ENCODE measurements at regions not wholly inside any gene's neighbourhood (a gene's known extent, or its start where the extent isn't known, plus 50 kb on each side); places are given as distances from the start of the nearest gene placed in this dataset.

DNA sequence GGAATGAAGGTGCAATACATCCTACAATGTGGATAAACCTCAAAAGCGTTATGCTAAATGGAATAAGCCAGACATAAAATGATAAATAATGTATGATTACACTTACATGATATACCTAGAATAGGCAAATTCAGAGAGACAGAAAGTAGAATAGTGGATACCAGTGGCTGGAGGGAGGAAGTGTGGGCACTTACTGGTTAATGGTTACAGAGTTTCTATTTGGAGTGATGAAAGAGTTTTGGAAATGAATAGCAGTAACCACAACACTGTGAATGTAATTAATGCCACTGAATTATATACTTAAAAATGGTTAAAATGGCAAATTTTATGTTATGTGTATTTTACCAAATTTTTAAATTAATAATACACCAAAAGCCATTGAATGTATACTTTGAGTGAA is 71.4 kb upstream of the CST7 start:
- H3K36me3 Mint-ChIP-seq, result no peaks in the 10 kb centered on the region

DNA sequence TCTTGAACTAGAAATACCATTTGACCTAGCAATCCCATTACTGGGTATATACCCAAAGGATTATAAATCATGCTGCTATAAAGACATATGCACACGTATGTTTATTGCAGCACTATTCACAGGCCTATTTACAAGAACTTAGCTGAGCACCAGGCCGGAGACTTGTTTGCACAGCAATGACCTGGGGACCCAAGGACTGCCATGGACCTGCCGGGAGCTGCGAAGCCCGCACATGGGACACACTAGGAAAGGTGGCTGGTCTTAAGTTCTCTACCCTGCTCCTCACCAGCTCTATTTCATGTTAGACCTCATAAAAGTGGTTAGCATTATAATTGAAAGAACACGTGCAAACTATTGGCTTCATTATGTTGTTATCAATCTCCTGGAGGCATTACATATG is 70.4 kb upstream of the CST7 start:
- peaks cover 0 to 1% of the 10 kb centered on the region in 2 donors for H3K4me1 Mint-ChIP-seq
- H3K36me3 Mint-ChIP-seq, result peaks cover 1 to 3% of the 10 kb centered on the region in 2 donors
- H3K4me3 Mint-ChIP-seq, result no peak overlapping the region
- DNase-seq, result no peak
- peaks cover 2 to 5% of the 10 kb centered on the region in 2 donors for H3K9me3 Mint-ChIP-seq
- ATAC-seq (replicated peaks), result no peak
- no peak overlapping the region for H3K27ac Mint-ChIP-seq
- peaks cover 18 to 22% of the 10 kb centered on the region in 2 donors for H3K27me3 Mint-ChIP-seq

More for the DNA sequence above, 71.4 kb upstream of the CST7 start:
- no peak for ATAC-seq (replicated peaks)
- peaks cover 25 to 26% of the 10 kb centered on the region in 2 donors for H3K27me3 Mint-ChIP-seq
- no peaks in the 10 kb centered on the region for H3K9me3 Mint-ChIP-seq
- peaks cover 6 to 12% of the 10 kb centered on the region in 2 donors for H3K4me1 Mint-ChIP-seq
- no peak for DNase-seq
- H3K27ac Mint-ChIP-seq, result no peak overlapping the region
- no peak overlapping the region for H3K4me3 Mint-ChIP-seq

DNA sequence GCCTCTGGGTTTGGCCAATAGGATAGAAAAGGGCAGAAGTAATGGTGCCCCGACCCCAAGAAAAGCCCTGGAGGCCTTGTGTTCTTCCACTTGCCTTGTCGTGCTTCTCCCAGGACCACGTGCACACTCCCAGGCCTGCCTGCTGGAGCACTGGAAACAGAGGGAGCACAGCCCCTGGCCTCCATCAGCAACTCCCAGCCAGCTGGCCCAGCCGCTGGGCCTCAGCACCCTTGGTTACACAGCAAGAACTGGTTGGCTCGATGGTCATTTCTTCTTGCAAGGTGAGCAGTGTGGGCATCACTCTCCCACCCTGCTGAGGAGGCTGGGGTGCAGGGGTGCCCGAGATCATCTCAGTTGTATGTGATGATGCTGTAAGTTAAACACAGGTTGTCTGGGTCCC is 69.2 kb upstream of the CST7 start:
- H3K27ac Mint-ChIP-seq, result no peak overlapping the region
- DNase-seq (no peak), ATAC-seq (replicated peaks) (no peak)
- H3K4me3 Mint-ChIP-seq, result no peak overlapping the region
- H3K36me3 Mint-ChIP-seq, result peaks cover 2 to 3% of the 10 kb centered on the region in 2 donors
- H3K4me1 Mint-ChIP-seq, result no peaks in the 10 kb centered on the region
- H3K27me3 Mint-ChIP-seq, result peaks cover 12% of the 10 kb centered on the region in 2 donors
- H3K9me3 Mint-ChIP-seq, result peaks cover 5 to 9% of the 10 kb centered on the region in 2 donors

GRCh38 chr20:24880356-24880755 is 68.7 kb upstream of the CST7 start:
- ATAC-seq (replicated peaks), result no peak
- DNase-seq, result no peak
- Mint-ChIP-seq H3K36me3 (peaks cover 2 to 3% of the 10 kb centered on the region in 2 donors), H3K27ac (no peak overlapping the region), H3K4me1 (no peaks in the 10 kb centered on the region), H3K4me3 (no peak overlapping the region), H3K9me3 (peaks cover 5 to 9% of the 10 kb centered on the region in 2 donors), H3K27me3 (peaks cover 8 to 9% of the 10 kb centered on the region in 2 donors)

- H3K9me3 Mint-ChIP-seq, result peaks cover under 1 to 2% of the 10 kb centered on the region in 2 donors
- no peaks in the 10 kb centered on the region for H3K4me1 Mint-ChIP-seq
Measured at GRCh38 chr20:24890286-24890685, 58.8 kb upstream of the CST7 start.

GRCh38 chr20:24891546-24892393 is 57.3 kb upstream of the CST7 start:
- H3K4me1 Mint-ChIP-seq, result no peaks in the 10 kb centered on the region
- H3K4me3 Mint-ChIP-seq, result no peak overlapping the region
- H3K27ac Mint-ChIP-seq, result no peak overlapping the region
- no peaks in the 10 kb centered on the region for H3K36me3 Mint-ChIP-seq
- ATAC-seq (replicated peaks) (no peak), DNase-seq (no peak)
- H3K27me3 Mint-ChIP-seq, result peaks cover 0 to 4% of the 10 kb centered on the region in 2 donors
- H3K9me3 Mint-ChIP-seq, result peaks cover 1 to 4% of the 10 kb centered on the region in 2 donors

More at GRCh38 chr20:24890286-24890685, 58.8 kb upstream of the CST7 start:
- no peak for ATAC-seq (replicated peaks)
- Mint-ChIP-seq H3K27ac (no peak overlapping the region), H3K36me3 (no peaks in the 10 kb centered on the region), H3K27me3 (peaks cover 0 to 4% of the 10 kb centered on the region in 2 donors), H3K4me3 (no peak overlapping the region)
- DNase-seq, result no peak

DNA sequence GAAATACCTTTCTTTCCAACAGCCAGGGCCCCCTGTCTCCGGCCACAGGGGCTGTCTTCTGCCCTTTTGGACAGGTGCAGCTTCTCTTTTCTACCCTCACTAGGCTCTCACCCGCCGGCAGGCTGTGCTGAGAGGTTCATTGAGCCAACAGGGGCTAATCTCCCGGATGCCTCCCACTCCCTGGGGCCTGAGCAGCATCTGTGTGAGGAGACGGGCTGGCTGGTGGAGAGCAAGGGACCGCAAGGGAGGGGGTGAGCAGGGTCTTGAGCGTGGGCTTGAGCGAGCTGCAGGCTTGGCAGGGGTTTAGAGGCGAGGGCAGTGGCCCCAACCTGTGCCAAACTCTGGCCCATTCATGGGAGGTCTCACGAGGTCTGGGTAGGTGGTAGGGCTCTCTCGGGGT is 56.5 kb upstream of the CST7 start:
- Mint-ChIP-seq H3K9me3 (peaks cover 1 to 4% of the 10 kb centered on the region in 2 donors), H3K36me3 (no peaks in the 10 kb centered on the region), H3K4me3 (no peak overlapping the region), H3K27ac (no peak overlapping the region), H3K4me1 (no peaks in the 10 kb centered on the region), H3K27me3 (peaks cover 0 to 4% of the 10 kb centered on the region in 2 donors)
- ATAC-seq (replicated peaks) (no peak), DNase-seq (no peak)

- ATAC-seq (replicated peaks) (no peak), DNase-seq (no peak)
- Mint-ChIP-seq H3K36me3 (no peaks in the 10 kb centered on the region), H3K27ac (no peak overlapping the region), H3K9me3 (peaks cover 1 to 4% of the 10 kb centered on the region in 2 donors), H3K4me1 (no peaks in the 10 kb centered on the region), H3K27me3 (peaks cover 0 to 4% of the 10 kb centered on the region in 2 donors), H3K4me3 (no peak overlapping the region)
Measured at GRCh38 chr20:24892931-24893330, 56.1 kb upstream of the CST7 start.

GRCh38 chr20:24894488-24894887 is 54.6 kb upstream of the CST7 start:
- H3K27me3 Mint-ChIP-seq, result peaks cover 0 to 4% of the 10 kb centered on the region in 2 donors
- no peak overlapping the region for H3K27ac Mint-ChIP-seq
- ATAC-seq (replicated peaks) (no peak), DNase-seq (no peak)
- H3K36me3 Mint-ChIP-seq, result peaks cover 0 to 3% of the 10 kb centered on the region in 2 donors
- no peaks in the 10 kb centered on the region for H3K4me1 Mint-ChIP-seq
- no peak overlapping the region for H3K4me3 Mint-ChIP-seq
- peaks cover 11 to 15% of the 10 kb centered on the region in 2 donors for H3K9me3 Mint-ChIP-seq

DNA sequence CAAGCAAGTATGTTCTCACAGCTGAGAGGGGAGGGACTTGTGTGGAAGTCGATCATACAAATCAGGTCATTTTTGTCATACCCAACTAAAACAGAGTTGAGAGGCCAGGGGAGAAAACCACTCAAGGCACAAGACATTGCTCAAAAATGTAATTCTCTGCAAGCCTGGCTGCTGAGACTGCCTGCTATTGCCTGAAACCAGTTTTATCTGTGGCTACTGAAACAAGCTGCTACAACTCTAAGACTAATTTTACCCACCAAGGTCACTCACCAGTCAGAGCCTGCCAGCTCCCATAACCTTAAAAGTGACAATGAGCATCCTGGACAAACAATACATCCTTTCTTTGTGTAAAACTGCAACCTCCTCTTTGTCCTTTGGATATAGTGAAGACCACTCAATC is 54.1 kb upstream of the CST7 start:
- peaks cover 3 to 5% of the 10 kb centered on the region in 2 donors for H3K36me3 Mint-ChIP-seq
- peaks cover 0 to 6% of the 10 kb centered on the region in 2 donors for H3K27me3 Mint-ChIP-seq
- no peak for ATAC-seq (replicated peaks)
- H3K4me1 Mint-ChIP-seq, result no peaks in the 10 kb centered on the region
- no peak for DNase-seq
- H3K9me3 Mint-ChIP-seq, result peaks cover 16 to 20% of the 10 kb centered on the region in 2 donors
- H3K27ac Mint-ChIP-seq, result no peak overlapping the region
- H3K4me3 Mint-ChIP-seq, result no peak overlapping the region

- Mint-ChIP-seq H3K27me3 (peaks cover 0 to 10% of the 10 kb centered on the region in 2 donors), H3K4me1 (no peaks in the 10 kb centered on the region), H3K36me3 (peaks cover 5 to 9% of the 10 kb centered on the region in 2 donors), H3K27ac (no peak overlapping the region), H3K9me3 (peaks cover 18 to 25% of the 10 kb centered on the region in 2 donors), H3K4me3 (no peak overlapping the region)
- ATAC-seq (replicated peaks) (no peak), DNase-seq (no peak)
Measured at GRCh38 chr20:24895431-24895830, 53.6 kb upstream of the CST7 start.

GRCh38 chr20:24895898-24896658 is 53.0 kb upstream of the CST7 start:
- Mint-ChIP-seq H3K36me3 (peaks cover 7 to 10% of the 10 kb centered on the region in 2 donors), H3K9me3 (peaks cover 19 to 25% of the 10 kb centered on the region in 2 donors), H3K27ac (no peak overlapping the region), H3K4me1 (no peaks in the 10 kb centered on the region), H3K27me3 (peaks cover 0 to 12% of the 10 kb centered on the region in 2 donors), H3K4me3 (no peak overlapping the region)
- DNase-seq (no peak), ATAC-seq (replicated peaks) (no peak)

- Mint-ChIP-seq H3K4me3 (no peak overlapping the region), H3K36me3 (peaks cover 7 to 10% of the 10 kb centered on the region in 2 donors), H3K9me3 (peaks cover 19 to 25% of the 10 kb centered on the region in 2 donors), H3K27ac (no peak overlapping the region), H3K27me3 (peaks cover 0 to 12% of the 10 kb centered on the region in 2 donors), H3K4me1 (no peaks in the 10 kb centered on the region)
- no peak for DNase-seq
- ATAC-seq (replicated peaks), result no peak
Measured at GRCh38 chr20:24896984-24897383, 52.1 kb upstream of the CST7 start.

- ATAC-seq (replicated peaks) (no peak), DNase-seq (no peak)
- no peaks in the 10 kb centered on the region for H3K4me1 Mint-ChIP-seq
- no peak overlapping the region for H3K4me3 Mint-ChIP-seq
- no peak overlapping the region for H3K27ac Mint-ChIP-seq
- peaks cover 19 to 25% of the 10 kb centered on the region in 2 donors for H3K9me3 Mint-ChIP-seq
- peaks cover 7 to 10% of the 10 kb centered on the region in 2 donors for H3K36me3 Mint-ChIP-seq
- H3K27me3 Mint-ChIP-seq, result peaks cover 0 to 10% of the 10 kb centered on the region in 2 donors
Measured at GRCh38 chr20:24897974-24898373, 51.1 kb upstream of the CST7 start.
